IMR-90 (cell line): ENCODE measurements at regions not wholly inside any gene's neighbourhood (a gene's known extent, or its start where the extent isn't known, plus 50 kb on each side); places are given as distances from the start of the nearest gene placed in this dataset.

ENCODE experiments used
- ATAC-seq: fragments of 200-7000 bp; cut with Tn5 transposase; 2 replicates; pipeline ENCODE4 v1.9.1; 2020; ENCODE audit warnings: low read depth, mild to moderate bottlenecking, moderate library complexity
- BruUV-seq: library from RNA; stranded (reverse); fragments of 400-500 nt; replicated peaks from 2 replicates; lab custom pipeline; 2021; lab: Mats Ljungman, UMichigan
- CTCF ChIA-PET: fragments of 300-600 bp; formaldehyde crosslinking; extraction: SDS; loops from one replicate; lab custom pipeline; 2021; ENCODE audit warnings: antibody characterized with exemption; lab: Yijun Ruan, JAX
- POLR2A ChIA-PET: fragments of 300-600 bp; sonication (Branson Sonifier 250); formaldehyde crosslinking; loops from one replicate; lab custom pipeline; 2022; ENCODE audit warnings: antibody characterized with exemption; ENCODE audit not compliant: unreplicated experiment; lab: Charles Lee
- DNase-seq: peaks from one replicate; pipeline ENCODE4 v3.0.0; 2013
- H2AFZ ChIP-seq: replicated peaks from 2 replicates; pipeline ENCODE3; 2013; ENCODE audit warnings: low read length, mild to moderate bottlenecking; ENCODE audit not compliant: poor library complexity
- H2AK5ac ChIP-seq: 2 replicates; pipeline ENCODE4 v1.6.1; 2013; ENCODE audit warnings: low read depth, low read length, inconsistent platforms
- H2AK9ac ChIP-seq: replicated peaks from 2 replicates; pipeline ENCODE3; 2013; ENCODE audit warnings: mild to moderate bottlenecking, low read depth, low read length, moderate library complexity; ENCODE audit not compliant: poor library complexity
- H2BK120ac ChIP-seq: 2 replicates; pipeline ENCODE4 v1.6.1; 2013; ENCODE audit warnings: low read depth, low read length, inconsistent platforms
- H2BK15ac ChIP-seq: 3 replicates; pipeline ENCODE4 v1.6.1; 2013; ENCODE audit warnings: low read depth, low read length, inconsistent platforms
- H2BK20ac ChIP-seq: 2 replicates; pipeline ENCODE4 v1.6.1; 2013; ENCODE audit warnings: low read depth, mild to moderate bottlenecking, inconsistent platforms, low read length, moderate library complexity
- H2BK5ac ChIP-seq: 2 replicates; pipeline ENCODE4 v1.6.1; 2013; ENCODE audit warnings: mild to moderate bottlenecking, low read depth, low read length, inconsistent platforms; ENCODE audit not compliant: poor library complexity, severe bottlenecking
- H3K14ac ChIP-seq: replicated peaks from 2 replicates; pipeline ENCODE4 v1.6.1; 2013; ENCODE audit warnings: low read depth, low read length, inconsistent platforms
- H3K18ac ChIP-seq: 2 replicates; pipeline ENCODE4 v1.6.1; 2013; ENCODE audit warnings: low read depth, low read length, control low read depth
- H3K23ac ChIP-seq: 2 replicates; pipeline ENCODE4 v1.6.1; 2013; ENCODE audit warnings: low read depth, low read length, inconsistent platforms
- H3K27ac ChIP-seq: 2 replicates; pipeline ENCODE4 v1.5.1; 2013; ENCODE audit warnings: mild to moderate bottlenecking, control low read depth, low read length; ENCODE audit not compliant: insufficient read depth
- H3K27me3 ChIP-seq: 2 replicates; pipeline ENCODE4 v1.6.1; 2013; ENCODE audit warnings: low read length; ENCODE audit not compliant: control insufficient read depth, insufficient read depth
- H3K36me3 ChIP-seq: 2 replicates; pipeline ENCODE4 v1.6.1; 2013; ENCODE audit warnings: low read length, mixed read lengths; ENCODE audit not compliant: control insufficient read depth, insufficient read depth
- H3K4ac ChIP-seq: 2 replicates; pipeline ENCODE4 v1.6.1; 2013; ENCODE audit warnings: low read depth, low read length, inconsistent platforms
- H3K4me1 ChIP-seq: 2 replicates; pipeline ENCODE4 v1.6.1; 2013; ENCODE audit warnings: low read length, mixed read lengths; ENCODE audit not compliant: control insufficient read depth, insufficient read depth
- H3K4me2 ChIP-seq: 2 replicates; pipeline ENCODE4 v1.6.1; 2013; ENCODE audit warnings: low read depth, mild to moderate bottlenecking, control low read depth, low read length, moderate library complexity
- H3K4me3 ChIP-seq: 2 replicates; pipeline ENCODE4 v1.5.1; 2013; ENCODE audit warnings: low read depth, mild to moderate bottlenecking, control low read depth, low read length, moderate library complexity; ENCODE audit not compliant: insufficient read depth
- H3K56ac ChIP-seq: 2 replicates; pipeline ENCODE4 v1.6.1; 2013; ENCODE audit warnings: low read length, inconsistent platforms; ENCODE audit not compliant: insufficient read depth; ENCODE audit errors: extremely low read depth
- H3K79me1 ChIP-seq, 2 experiments: 2 replicates each; pipeline ENCODE4 v1.6.1; 2013; ENCODE audit warnings: low read length in 2 of 2, inconsistent platforms in 1 of 2, low read depth in 1 of 2
- H3K9ac ChIP-seq: 2 replicates; pipeline ENCODE4 v1.6.1; 2013; ENCODE audit warnings: low read depth, low read length, control low read depth
- H3K9me1 ChIP-seq: 2 replicates; pipeline ENCODE4 v1.6.1; 2013; ENCODE audit warnings: low read length, inconsistent platforms; ENCODE audit not compliant: insufficient read depth
- H3K9me3 ChIP-seq: 2 replicates; pipeline ENCODE4 v1.6.1; 2013; ENCODE audit warnings: low read length; ENCODE audit not compliant: control insufficient read depth, insufficient read depth
- H4K20me1 ChIP-seq: 2 replicates; pipeline ENCODE4 v1.6.1; 2013; ENCODE audit warnings: low read length, inconsistent platforms; ENCODE audit not compliant: insufficient read depth
- H4K5ac ChIP-seq: 2 replicates; pipeline ENCODE4 v1.6.1; 2013; ENCODE audit warnings: mild to moderate bottlenecking, low read depth, low read length, control low read depth
- H4K8ac ChIP-seq, 2 experiments: 2 replicates each; pipeline ENCODE4 v1.6.1; 2013; ENCODE audit warnings: low read depth in 2 of 2, low read length in 2 of 2, control low read depth in 1 of 2, inconsistent platforms in 1 of 2
- H4K91ac ChIP-seq: 2 replicates; pipeline ENCODE4 v1.6.1; 2013; ENCODE audit warnings: low read depth, low read length, inconsistent platforms; ENCODE audit not compliant: insufficient read depth
- BHLHE40 ChIP-seq: fragments of 150-350 bp; IDR thresholded peaks from 2 replicates; pipeline ENCODE4 v1.6.1; 2016; ENCODE audit warnings: mild to moderate bottlenecking, low read depth, low read length
- CEBPB ChIP-seq: IDR thresholded peaks from 2 replicates; pipeline ENCODE4 v1.6.1; 2012; ENCODE audit warnings: low read depth, low read length, improper control_type of control experiment
- CHD1 ChIP-seq: IDR thresholded peaks from 2 replicates; pipeline ENCODE4 v1.6.1; 2012; ENCODE audit warnings: low read depth, low read length, improper control_type of control experiment
- FOS ChIP-seq: fragments of 150-350 bp; IDR thresholded peaks from 2 replicates; pipeline ENCODE4 v1.6.1; 2016; ENCODE audit warnings: low read depth, low read length
- MAFK ChIP-seq: IDR thresholded peaks from 2 replicates; pipeline ENCODE4 v1.6.1; 2012; ENCODE audit warnings: low read depth, low read length, improper control_type of control experiment
- MAZ ChIP-seq: IDR thresholded peaks from 2 replicates; pipeline ENCODE4 v1.6.1; 2012; ENCODE audit warnings: low read depth, mild to moderate bottlenecking, low read length, improper control_type of control experiment, moderate library complexity, borderline replicate concordance
- MXI1 ChIP-seq: IDR thresholded peaks from 2 replicates; pipeline ENCODE4 v1.6.1; 2012; ENCODE audit warnings: low read depth, mild to moderate bottlenecking, low read length, moderate library complexity, borderline replicate concordance
- NFE2L2 ChIP-seq: fragments of 150-350 bp; IDR thresholded peaks from 2 replicates; pipeline ENCODE4 v1.6.1; 2016; ENCODE audit warnings: low read depth, mild to moderate bottlenecking, low read length
- POLR2A ChIP-seq: IDR thresholded peaks from 2 replicates; pipeline ENCODE4 v1.6.1; 2012; ENCODE audit warnings: mild to moderate bottlenecking, low read depth, low read length
- RAD21 ChIP-seq: IDR thresholded peaks from 2 replicates; pipeline ENCODE4 v1.6.1; 2012; ENCODE audit warnings: low read length, improper control_type of control experiment
- RCOR1 ChIP-seq: IDR thresholded peaks from 2 replicates; pipeline ENCODE4 v1.6.1; 2012; ENCODE audit warnings: mild to moderate bottlenecking, low read length, improper control_type of control experiment; ENCODE audit not compliant: insufficient replicate concordance
- RFX5 ChIP-seq: IDR thresholded peaks from 2 replicates; pipeline ENCODE4 v1.8.0; 2012; ENCODE audit warnings: low read depth, mild to moderate bottlenecking, low read length, moderate library complexity
- SMC3 ChIP-seq: fragments of 150-350 bp; IDR thresholded peaks from 2 replicates; pipeline ENCODE4 v1.6.1; 2016; ENCODE audit warnings: low read depth, mild to moderate bottlenecking, antibody characterized with exemption, low read length, moderate library complexity
- WGBS, 2 experiments: methylation state at CpG; one replicate each; pipeline versions ENCODE4 v1.1.5 to v1.1.7; 2013; ENCODE audit warnings: missing lambda C conversion rate in 2 of 2; ENCODE audit not compliant: insufficient read length in 1 of 2; ENCODE audit errors: extremely low coverage in 2 of 2; 5-methylcytosine and 5-hydroxymethylcytosine counted together
- dilution Hi-C: fragments of 300-500 bp; cut with HindIII; formaldehyde crosslinking; loops from one replicate; pipeline ENCODE4 v1.14.3; 2018; ENCODE audit warnings: low sequenced_read_pairs; ENCODE audit not compliant: unreplicated experiment
- in situ Hi-C: fragments of 300-500 bp; cut with MboI; formaldehyde crosslinking; loops from 3 replicates; pipeline ENCODE4 v1.14.3; 2019; ENCODE audit warnings: low sequenced_read_pairs, inconsistent platforms, mixed read lengths
- intact Hi-C: fragments of 100-400 bp; cut with micrococcal nuclease; formaldehyde crosslinking; loops from 2 replicates; pipeline ENCODE4 v1.10.0; 2022
- TF ChIP-seq, protein P1 (sequence below): fragments of 150-350 bp; IDR thresholded peaks from 2 replicates; pipeline ENCODE4 v1.6.1; 2017; ENCODE audit warnings: mild to moderate bottlenecking, antibody characterized with exemption, low read length, low read depth
- TF ChIP-seq, protein P2 (sequence below): fragments of 150-350 bp; IDR thresholded peaks from 2 replicates; pipeline ENCODE4 v1.6.1; 2016; ENCODE audit warnings: low read depth, mild to moderate bottlenecking, low read length, moderate library complexity, borderline replicate concordance
- TF ChIP-seq, protein P3 (sequence below): conservative IDR thresholded peaks from 2 replicates; pipeline ENCODE4 v1.5.1; 2012; ENCODE audit warnings: mild to moderate bottlenecking, low read depth, low read length, improper control_type of control experiment

DNA sequence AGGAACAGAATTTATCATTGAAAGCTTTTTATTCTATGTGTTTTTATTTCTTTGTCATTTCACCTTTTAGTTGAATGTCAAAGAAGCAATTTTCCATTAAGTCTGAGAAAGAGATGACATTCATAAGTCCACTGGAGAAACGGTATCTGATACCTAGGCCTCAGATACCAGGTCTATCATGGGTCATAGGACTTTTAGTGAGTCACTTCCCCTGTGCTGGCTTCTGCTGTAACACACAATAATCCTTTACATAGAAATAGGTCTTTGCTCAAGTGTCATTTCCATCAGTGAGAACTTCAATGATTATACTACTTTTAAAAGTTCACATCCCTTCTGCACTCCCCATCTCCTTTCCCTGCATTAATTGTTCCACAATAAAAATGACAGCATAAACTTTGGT, 125.5 kb upstream of the ARMCX2 start:
- H3K9ac ChIP-seq: no peak overlapping the region
- H3K27me3 ChIP-seq: no peaks in the 10 kb centered on the region; the same call in 1 of the 2 replicates
- H2BK5ac ChIP-seq: no peak overlapping the region
- H3K18ac ChIP-seq: no peak overlapping the region
- no peak overlapping the region for H3K4me2 ChIP-seq
- H2BK15ac ChIP-seq: no peak overlapping the region
- no peaks in the 10 kb centered on the region for H3K9me1 ChIP-seq
- H3K27ac ChIP-seq: no peak overlapping the region
- H4K91ac ChIP-seq: no peak overlapping the region
- H3K36me3 ChIP-seq: no peaks in the 10 kb centered on the region
- DNase-seq (no peak), ATAC-seq (no peak)
- H3K14ac ChIP-seq: no peak overlapping the region
- H4K8ac ChIP-seq: no peak overlapping the region
- no peak overlapping the region for H3K23ac ChIP-seq
- no peak overlapping the region for H2BK120ac ChIP-seq
- no peak overlapping the region for H2BK20ac ChIP-seq
- dilution Hi-C loops (no loop called here), in situ Hi-C loops (no loop called here), intact Hi-C loops (no loop called here)
- no peaks in the 10 kb centered on the region for H4K20me1 ChIP-seq
- WGBS, 2 experiments: no CpG with 5 or more reads among the region's 1 CpG
- no peak overlapping the region for H2AK9ac ChIP-seq
- H4K5ac ChIP-seq: no peak overlapping the region
- TF ChIP-seq RFX5 (no peak), RCOR1 (no peak), BHLHE40 (no peak), NFE2L2 (no peak), MAZ (no peak), MXI1 (no peak), CHD1 (no peak), SMC3 (no peak), RAD21 (no peak), MAFK (no peak), FOS (no peak), POLR2A (no peak), CEBPB (no peak)
- TF ChIP-seq, protein P1, sequence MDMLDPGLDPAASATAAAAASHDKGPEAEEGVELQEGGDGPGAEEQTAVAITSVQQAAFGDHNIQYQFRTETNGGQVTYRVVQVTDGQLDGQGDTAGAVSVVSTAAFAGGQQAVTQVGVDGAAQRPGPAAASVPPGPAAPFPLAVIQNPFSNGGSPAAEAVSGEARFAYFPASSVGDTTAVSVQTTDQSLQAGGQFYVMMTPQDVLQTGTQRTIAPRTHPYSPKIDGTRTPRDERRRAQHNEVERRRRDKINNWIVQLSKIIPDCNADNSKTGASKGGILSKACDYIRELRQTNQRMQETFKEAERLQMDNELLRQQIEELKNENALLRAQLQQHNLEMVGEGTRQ: no peak
- TF ChIP-seq, protein P2, sequence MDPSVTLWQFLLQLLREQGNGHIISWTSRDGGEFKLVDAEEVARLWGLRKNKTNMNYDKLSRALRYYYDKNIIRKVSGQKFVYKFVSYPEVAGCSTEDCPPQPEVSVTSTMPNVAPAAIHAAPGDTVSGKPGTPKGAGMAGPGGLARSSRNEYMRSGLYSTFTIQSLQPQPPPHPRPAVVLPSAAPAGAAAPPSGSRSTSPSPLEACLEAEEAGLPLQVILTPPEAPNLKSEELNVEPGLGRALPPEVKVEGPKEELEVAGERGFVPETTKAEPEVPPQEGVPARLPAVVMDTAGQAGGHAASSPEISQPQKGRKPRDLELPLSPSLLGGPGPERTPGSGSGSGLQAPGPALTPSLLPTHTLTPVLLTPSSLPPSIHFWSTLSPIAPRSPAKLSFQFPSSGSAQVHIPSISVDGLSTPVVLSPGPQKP: no peak
- TF ChIP-seq, protein P3, sequence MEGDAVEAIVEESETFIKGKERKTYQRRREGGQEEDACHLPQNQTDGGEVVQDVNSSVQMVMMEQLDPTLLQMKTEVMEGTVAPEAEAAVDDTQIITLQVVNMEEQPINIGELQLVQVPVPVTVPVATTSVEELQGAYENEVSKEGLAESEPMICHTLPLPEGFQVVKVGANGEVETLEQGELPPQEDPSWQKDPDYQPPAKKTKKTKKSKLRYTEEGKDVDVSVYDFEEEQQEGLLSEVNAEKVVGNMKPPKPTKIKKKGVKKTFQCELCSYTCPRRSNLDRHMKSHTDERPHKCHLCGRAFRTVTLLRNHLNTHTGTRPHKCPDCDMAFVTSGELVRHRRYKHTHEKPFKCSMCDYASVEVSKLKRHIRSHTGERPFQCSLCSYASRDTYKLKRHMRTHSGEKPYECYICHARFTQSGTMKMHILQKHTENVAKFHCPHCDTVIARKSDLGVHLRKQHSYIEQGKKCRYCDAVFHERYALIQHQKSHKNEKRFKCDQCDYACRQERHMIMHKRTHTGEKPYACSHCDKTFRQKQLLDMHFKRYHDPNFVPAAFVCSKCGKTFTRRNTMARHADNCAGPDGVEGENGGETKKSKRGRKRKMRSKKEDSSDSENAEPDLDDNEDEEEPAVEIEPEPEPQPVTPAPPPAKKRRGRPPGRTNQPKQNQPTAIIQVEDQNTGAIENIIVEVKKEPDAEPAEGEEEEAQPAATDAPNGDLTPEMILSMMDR: no peak
- H3K56ac ChIP-seq: no peak overlapping the region
- ChIA-PET CTCF (no interaction called here), POLR2A (no interaction called here)
- H3K4ac ChIP-seq: no peak overlapping the region
- no peaks in the 10 kb centered on the region for H3K79me1 ChIP-seq
- H3K4me1 ChIP-seq: no peaks in the 10 kb centered on the region
- no peak overlapping the region for H3K4me3 ChIP-seq
- no peaks in the 10 kb centered on the region for H3K9me3 ChIP-seq
- no TSS peak for BruUV-seq
- H2AK5ac ChIP-seq: no peak overlapping the region
- no peak overlapping the region for H2AFZ ChIP-seq
